Stomach smooth muscle (tissue), 2 donors: ENCODE measurements at regions not wholly inside any gene's neighbourhood (a gene's known extent, or its start where the extent isn't known, plus 50 kb on each side); places are given as distances from the start of the nearest gene placed in this dataset.

Source experiments
- H3K27ac ChIP-seq: one replicate; pipeline ENCODE4 v1.7.0; 2013; ENCODE audit warnings: mild to moderate bottlenecking, low read length, inconsistent platforms
- H3K27me3 ChIP-seq, 2 donors: one replicate each; pipeline ENCODE4 v1.7.0; 2013; ENCODE audit warnings: low read length in 2 of 2; ENCODE audit not compliant: insufficient read depth in 2 of 2, control insufficient read depth in 1 of 2
- H3K36me3 ChIP-seq, 2 donors: one replicate each; pipeline ENCODE4 v1.7.0; 2013; ENCODE audit warnings: low read length in 2 of 2; ENCODE audit not compliant: control insufficient read depth in 2 of 2, insufficient read depth in 2 of 2
- H3K4me1 ChIP-seq: one replicate; pipeline ENCODE4 v1.7.0; 2013; ENCODE audit warnings: low read length; ENCODE audit not compliant: control insufficient read depth, insufficient read depth
- H3K4me3 ChIP-seq, 2 donors: one replicate each; pipeline ENCODE4 v1.7.0; 2013; ENCODE audit warnings: low read length in 2 of 2
- H3K9ac ChIP-seq, 2 donors: one replicate each; pipeline ENCODE4 v1.7.0; 2013; ENCODE audit warnings: low read length in 2 of 2, mild to moderate bottlenecking in 1 of 2
- H3K9me3 ChIP-seq, 2 donors: one replicate each; pipeline ENCODE4 v1.7.0; 2013; ENCODE audit warnings: low read length in 2 of 2; ENCODE audit not compliant: control insufficient read depth in 2 of 2
- donor health status: healthy.
- donor health status: Pancreatic carcinoma.

GRCh38 chr5:96072138-96072790 is 110.6 kb upstream of the ELL2 start:
- Histone ChIP-seq H3K36me3 (no peaks in the 10 kb centered on the region), H3K27me3 (no peaks in the 10 kb centered on the region), H3K4me3 (no peak overlapping the region), H3K4me1 (peaks cover 6% of the 10 kb centered on the region), H3K9me3 (no peaks in the 10 kb centered on the region), H3K9ac (no peak overlapping the region), H3K27ac (no peak overlapping the region)

DNA sequence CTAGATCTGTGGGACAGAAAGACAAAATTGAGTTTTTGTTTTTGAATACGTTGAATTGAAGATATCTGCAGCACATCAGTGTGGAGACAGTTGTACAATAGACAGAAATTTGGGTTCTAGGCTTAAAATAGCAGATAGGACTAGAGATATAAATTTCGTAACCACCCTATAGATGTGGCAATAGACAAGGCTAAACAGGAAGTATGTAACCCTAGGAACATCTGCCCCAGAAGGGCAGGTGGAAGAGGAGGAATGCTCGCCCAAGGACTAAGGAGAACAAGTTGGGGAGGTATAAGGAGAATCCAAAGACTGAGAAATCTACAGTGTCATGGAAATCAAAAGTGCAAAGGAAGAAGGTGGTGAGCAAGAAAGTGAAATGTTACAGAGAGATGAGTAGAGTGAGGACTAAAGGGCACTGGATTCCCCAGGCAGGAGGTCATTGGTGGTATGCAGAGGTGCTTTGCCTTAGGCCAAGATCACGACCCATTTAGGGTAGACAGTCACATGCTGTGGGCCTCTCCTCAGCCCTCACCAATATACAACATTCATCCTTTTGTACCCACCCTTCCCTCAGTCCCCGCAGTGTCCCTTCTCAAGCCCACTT is 109.1 kb upstream of the ELL2 start:
- no peaks in the 10 kb centered on the region for H3K36me3 ChIP-seq
- no peak overlapping the region for H3K27ac ChIP-seq
- no peaks in the 10 kb centered on the region for H3K9me3 ChIP-seq
- H3K27me3 ChIP-seq = no peaks in the 10 kb centered on the region
- no peak overlapping the region for H3K4me3 ChIP-seq
- H3K4me1 ChIP-seq = peaks cover 6% of the 10 kb centered on the region
- H3K9ac ChIP-seq = no peak overlapping the region

DNA sequence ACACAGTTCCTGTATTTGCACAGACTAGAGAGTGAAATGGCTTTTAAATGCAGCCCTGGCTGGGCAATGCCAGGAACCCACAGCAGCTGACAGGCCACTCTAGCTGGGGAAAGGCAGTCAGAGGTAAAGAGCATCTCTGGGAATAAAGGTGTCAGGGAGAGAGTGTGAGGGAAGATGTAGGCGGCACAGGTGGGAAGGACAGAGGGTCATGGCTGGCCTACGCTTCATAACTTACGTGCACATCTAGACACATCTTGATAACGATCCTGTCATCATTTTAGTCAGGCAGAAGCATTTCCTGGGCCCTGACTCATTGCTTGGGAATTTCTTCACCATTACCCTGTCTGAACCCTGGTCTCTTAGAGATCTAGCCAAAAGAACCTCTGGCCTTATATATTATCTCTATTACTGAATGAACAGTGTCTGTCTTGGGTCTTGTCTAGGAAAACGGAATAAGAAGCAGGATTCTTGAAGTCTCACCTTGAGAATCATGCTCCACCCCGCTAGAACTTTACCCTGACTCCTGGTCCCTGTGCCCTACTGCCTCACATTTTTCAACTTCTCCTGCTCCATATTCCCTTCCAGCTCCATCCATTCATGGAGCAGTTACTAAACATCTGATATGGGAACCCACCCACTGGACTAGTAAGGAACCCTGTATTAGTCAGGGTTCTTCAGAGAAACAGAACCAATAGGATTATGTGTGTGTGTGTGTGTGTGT is 106.4 kb upstream of the ELL2 start:
- H3K9ac ChIP-seq = no peak overlapping the region
- H3K27ac ChIP-seq = no peak overlapping the region
- no peaks in the 10 kb centered on the region for H3K36me3 ChIP-seq
- peaks cover 6% of the 10 kb centered on the region for H3K4me1 ChIP-seq
- H3K27me3 ChIP-seq = no peaks in the 10 kb centered on the region
- no peaks in the 10 kb centered on the region for H3K9me3 ChIP-seq
- H3K4me3 ChIP-seq = no peak overlapping the region

DNA sequence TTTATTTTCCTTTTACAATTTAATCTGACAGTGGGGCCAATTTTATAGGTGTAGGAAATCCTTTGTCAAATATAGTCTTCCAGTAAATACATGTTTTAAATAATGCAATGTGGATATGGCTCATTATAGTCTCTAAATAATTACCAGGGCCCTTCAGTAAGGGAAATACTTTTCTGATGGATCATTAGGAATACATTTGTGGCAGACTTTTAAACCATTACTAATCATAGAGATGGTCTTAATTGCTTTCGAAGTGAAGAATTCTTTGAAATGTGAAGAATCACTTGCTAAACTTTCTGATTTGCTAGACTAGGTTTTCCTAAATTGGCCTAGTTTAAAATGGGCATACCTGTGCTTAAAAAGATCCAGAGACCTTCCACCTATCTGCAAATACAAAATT is 105.6 kb upstream of the ELL2 start:
- no peaks in the 10 kb centered on the region for H3K9me3 ChIP-seq
- no peak overlapping the region for H3K4me3 ChIP-seq
- H3K36me3 ChIP-seq = no peaks in the 10 kb centered on the region
- no peak overlapping the region for H3K9ac ChIP-seq
- no peaks in the 10 kb centered on the region for H3K27me3 ChIP-seq
- H3K4me1 ChIP-seq = peaks cover 6% of the 10 kb centered on the region
- no peak overlapping the region for H3K27ac ChIP-seq

DNA sequence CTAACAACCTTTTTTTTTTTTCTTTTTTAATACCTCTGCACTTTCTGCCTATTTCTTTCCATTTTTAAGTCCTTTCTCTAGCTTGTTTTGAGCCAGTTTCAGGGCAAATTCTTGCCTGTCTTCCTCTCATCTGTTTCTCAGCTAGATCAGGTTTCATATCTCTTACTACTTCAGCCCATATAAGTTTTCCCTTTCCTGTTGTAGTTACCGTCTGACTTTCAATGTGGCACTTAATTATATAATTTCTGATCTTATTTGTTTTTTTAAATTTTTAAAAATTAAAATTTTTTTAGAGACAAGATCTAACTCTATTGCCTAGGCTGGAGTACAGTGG is 104.7 kb upstream of the ELL2 start:
- no peaks in the 10 kb centered on the region for H3K9me3 ChIP-seq
- H3K4me1 ChIP-seq = peaks cover 6% of the 10 kb centered on the region
- no peak overlapping the region for H3K27ac ChIP-seq
- H3K9ac ChIP-seq = no peak overlapping the region
- H3K4me3 ChIP-seq = no peak overlapping the region
- H3K36me3 ChIP-seq = no peaks in the 10 kb centered on the region
- H3K27me3 ChIP-seq = no peaks in the 10 kb centered on the region

DNA sequence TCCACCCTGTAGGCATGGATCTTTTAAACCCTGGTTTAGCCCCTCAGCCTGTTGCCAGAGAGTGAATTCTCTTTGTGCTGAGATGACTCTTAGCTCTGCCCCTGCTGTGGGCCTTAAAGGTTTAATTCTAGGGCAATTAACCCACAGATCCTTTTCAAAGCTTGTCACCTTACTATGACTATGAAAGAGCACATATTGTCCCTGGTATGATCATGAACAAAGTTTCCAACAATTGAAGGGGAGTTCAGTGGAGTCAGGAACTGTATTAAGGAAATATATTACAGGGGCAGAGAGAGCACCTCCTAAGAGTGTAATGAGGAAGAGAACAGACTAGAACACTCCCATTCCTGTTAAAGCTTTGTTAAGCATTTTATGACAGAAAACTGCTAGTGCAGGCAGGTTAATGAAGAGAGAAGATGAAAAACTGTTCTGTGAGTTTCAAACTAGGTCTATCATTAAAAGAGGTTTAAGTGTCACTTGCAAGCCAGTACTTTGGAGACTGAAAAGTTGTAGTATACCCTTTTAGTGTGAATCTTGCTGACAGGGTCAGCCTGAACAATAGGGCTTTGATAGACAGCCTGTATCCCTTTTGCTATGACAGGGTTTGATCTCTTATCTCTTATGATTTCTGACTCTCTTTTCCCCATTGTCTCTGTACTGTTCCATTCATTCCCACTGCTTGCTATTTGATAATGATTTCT is 104.2 kb upstream of the ELL2 start:
- Histone ChIP-seq H3K4me1 (peaks cover 6% of the 10 kb centered on the region), H3K27ac (no peak overlapping the region), H3K36me3 (no peaks in the 10 kb centered on the region)

DNA sequence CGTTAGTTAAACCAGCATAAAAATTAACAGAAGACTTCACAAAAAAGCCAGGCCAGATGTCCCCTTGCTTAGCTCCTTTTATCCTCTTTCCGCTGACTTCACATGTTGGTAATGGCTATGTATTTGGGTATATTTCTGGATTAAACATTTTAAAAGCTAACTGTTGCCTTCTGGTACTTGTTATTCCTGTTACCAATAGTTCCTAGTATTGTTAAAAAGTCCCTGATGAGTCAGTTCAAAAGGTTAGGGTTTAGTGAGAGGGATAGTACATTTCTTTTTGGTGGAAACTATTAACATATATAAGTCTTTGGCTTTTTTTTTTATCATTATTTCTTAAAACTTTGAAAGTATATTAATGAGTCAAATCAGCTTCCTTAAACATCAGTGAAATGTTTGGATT is 103.2 kb upstream of the ELL2 start:
- H3K9me3 ChIP-seq = no peaks in the 10 kb centered on the region
- no peak overlapping the region for H3K27ac ChIP-seq
- no peaks in the 10 kb centered on the region for H3K36me3 ChIP-seq
- no peak overlapping the region for H3K4me3 ChIP-seq
- no peak overlapping the region for H3K9ac ChIP-seq
- H3K4me1 ChIP-seq = peaks cover 6% of the 10 kb centered on the region
- H3K27me3 ChIP-seq = no peaks in the 10 kb centered on the region

More for the DNA sequence above, 104.2 kb upstream of the ELL2 start:
- Histone ChIP-seq H3K4me3 (no peak overlapping the region), H3K27me3 (no peaks in the 10 kb centered on the region), H3K9me3 (no peaks in the 10 kb centered on the region), H3K9ac (no peak overlapping the region)

- Histone ChIP-seq H3K27me3 (no peaks in the 10 kb centered on the region), H3K4me3 (no peak overlapping the region), H3K9me3 (no peaks in the 10 kb centered on the region), H3K36me3 (no peaks in the 10 kb centered on the region), H3K9ac (no peak overlapping the region), H3K27ac (no peak overlapping the region), H3K4me1 (peaks cover 2% of the 10 kb centered on the region)
These were observed 101.2 kb upstream of the ELL2 start for GRCh38 chr5:96062836-96063235.

GRCh38 chr5:96058084-96058483 is 96.4 kb upstream of the ELL2 start:
- Histone ChIP-seq H3K4me1 (no peaks in the 10 kb centered on the region), H3K9ac (no peak overlapping the region), H3K27me3 (no peaks in the 10 kb centered on the region), H3K4me3 (no peak overlapping the region), H3K27ac (no peak overlapping the region), H3K9me3 (no peaks in the 10 kb centered on the region), H3K36me3 (no peaks in the 10 kb centered on the region)

GRCh38 chr5:96054311-96055030 is 92.8 kb upstream of the ELL2 start:
- Histone ChIP-seq H3K36me3 (no peaks in the 10 kb centered on the region), H3K9me3 (no peaks in the 10 kb centered on the region), H3K4me3 (no peak overlapping the region), H3K4me1 (no peaks in the 10 kb centered on the region), H3K27ac (no peak overlapping the region), H3K9ac (no peak overlapping the region), H3K27me3 (no peaks in the 10 kb centered on the region)
